ENCODE measurements at regions not wholly inside any gene's neighbourhood (a gene's known extent, or its start where the extent isn't known, plus 50 kb on each side); places are given as distances from the start of the nearest gene placed in this dataset.

- TF ChIP-seq CTCF (conservative IDR thresholded peaks at IDR 0.05; ENCODE audit: low read length) (no peak), EZH2phosphoT487 (IDR thresholded peaks at IDR 0.05; ENCODE audit: borderline replicate concordance, low read depth, low read length) (no peak)
These were observed 300.4 kb upstream of the ROPN1 start for GRCh38 chr3:124292329-124292728.

All from OCI-LY7 (cell line).